Renal cortical epithelial cell (primary cell): ENCODE measurements at regions not wholly inside any gene's neighbourhood (a gene's known extent, or its start where the extent isn't known, plus 50 kb on each side); places are given as distances from the start of the nearest gene placed in this dataset.

Experiments used
- DNase-seq: peaks from one replicate; pipeline ENCODE4 v3.0.0-alpha.2; 2011; ENCODE audit warnings: low read depth

- DNase-seq: no peak
Measured at GRCh38 chr10:62742536-62743061, 61.9 kb upstream of the ADO start.

GRCh38 chr10:62744136-62744535 is 60.4 kb upstream of the ADO start:
- peak; percentile 50 for DNase-seq

- no peak for DNase-seq
Measured at GRCh38 chr10:62745581-62745980, 58.9 kb upstream of the ADO start.

- DNase-seq: no peak
Measured at GRCh38 chr10:62746951-62747729, 57.4 kb upstream of the ADO start.

GRCh38 chr10:62748386-62748785 is 56.1 kb upstream of the ADO start:
- no peak for DNase-seq

GRCh38 chr10:62749093-62749683 is 55.3 kb upstream of the ADO start:
- no peak for DNase-seq
